K562 (cell line): ENCODE measurements at regions not wholly inside any gene's neighbourhood (a gene's known extent, or its start where the extent isn't known, plus 50 kb on each side); places are given as distances from the start of the nearest gene placed in this dataset.
"Not testable (repeated sequence)": the region's sequence is repeated elsewhere in the genome, so short reads cannot be mapped to it uniquely, and the experiment has no call there.

Experiments
- ATAC-seq: fragments of 200-7000 bp; cut with Tn5 transposase; 3 replicates; pipeline ENCODE4 v1.9.1; 2020; ENCODE audit warnings: moderate library complexity
- BruUV-seq: library from RNA; stranded (reverse); fragments of 400-500 nt; replicated peaks from 2 replicates; lab custom pipeline; 2021; lab: Mats Ljungman, UMichigan
- CTCF ChIA-PET: fragments of 300-600 bp; formaldehyde crosslinking; extraction: SDS; loops from one replicate; lab custom pipeline; 2021; ENCODE audit warnings: low intra/inter-chr PET ratio; lab: Yijun Ruan, JAX
- POLR2A ChIA-PET: fragments of 300-600, 350-650 bp; sonication (Branson Sonifier 250); formaldehyde crosslinking; extraction: SDS; loops from one replicate; lab custom pipeline; 2021; ENCODE audit warnings: antibody characterized with exemption, inconsistent platforms; lab: Yijun Ruan, JAX
- DNase-seq, 4 experiments: peaks; one replicate each; pipeline versions ENCODE4 v3.0.0 to v3.0.0-alpha.2; 2011 to 2018; ENCODE audit warnings: low spot score in 3 of 4, mixed read lengths in 3 of 4; ENCODE audit errors: extremely low read depth in 1 of 4
- FAIRE-seq: peaks from 2 replicates; lab custom pipeline; 2011; peaks lifted over from hg19 to GRCh38; lab: Jason Lieb, UNC
- H2AFZ ChIP-seq: 2 replicates; pipeline ENCODE4 v1.6.0; 2011; ENCODE audit warnings: low read depth, low read length, control low read depth, inconsistent platforms
- H3K27ac ChIP-seq: fragments of 200-600 bp; 3 replicates; pipeline ENCODE4 v1.8.0; 2011; ENCODE audit warnings: low read depth, mild to moderate bottlenecking, control low read depth, inconsistent platforms, low read length, moderate library complexity, mixed read lengths; ENCODE audit errors: extremely low read depth
- H3K27me3 ChIP-seq, 2 experiments: fragments of 300-600 bp in 1 of 2; 2 replicates in 1 of 2; 3 replicates in 1 of 2; pipeline versions ENCODE4 v1.6.0 to v1.8.0; 2011; ENCODE audit warnings: inconsistent platforms in 2 of 2, low read length in 2 of 2, mild to moderate bottlenecking in 1 of 2, mixed read lengths in 1 of 2, moderate library complexity in 1 of 2; ENCODE audit not compliant: control insufficient read depth in 2 of 2, insufficient read depth in 2 of 2
- H3K36me3 ChIP-seq: fragments of 300-600 bp; 3 replicates; pipeline ENCODE4 v1.8.0; 2011; ENCODE audit warnings: mild to moderate bottlenecking, low read length, inconsistent platforms; ENCODE audit not compliant: control insufficient read depth, insufficient read depth
- H3K4me1 ChIP-seq, 2 experiments: fragments of 200-600 bp in 1 of 2; replicated peaks in 1 of 2; 2 replicates in 1 of 2; 3 replicates in 1 of 2; pipeline versions ENCODE4 v1.5.1 to v1.8.0; 2011; ENCODE audit warnings: inconsistent platforms in 2 of 2, low read length in 2 of 2, mild to moderate bottlenecking in 1 of 2, mixed read lengths in 1 of 2, moderate library complexity in 1 of 2; ENCODE audit not compliant: control insufficient read depth in 2 of 2, insufficient read depth in 2 of 2
- H3K4me2 ChIP-seq: 2 replicates; pipeline ENCODE4 v1.6.1; 2011; ENCODE audit warnings: low read length, control low read depth, inconsistent platforms, mixed read lengths; ENCODE audit not compliant: insufficient read depth
- H3K4me3 ChIP-seq: fragments of 200-600 bp; sonication (generic), shearing (Covaris generic); 2 replicates; pipeline ENCODE4 v1.5.1; 2016; ENCODE audit warnings: control low read depth, inconsistent platforms
- H3K79me2 ChIP-seq: fragments of 200-600 bp; 3 replicates; pipeline ENCODE4 v1.8.0; 2011; ENCODE audit warnings: low read length, inconsistent platforms; ENCODE audit not compliant: control insufficient read depth, insufficient read depth
- H3K9ac ChIP-seq, 2 experiments: 2 replicates each; pipeline versions ENCODE4 v1.6.0 to v1.6.1; 2011; ENCODE audit warnings: low read depth in 2 of 2, low read length in 2 of 2, control low read depth in 1 of 2, inconsistent platforms in 1 of 2, mild to moderate bottlenecking in 1 of 2, mixed read lengths in 1 of 2; ENCODE audit not compliant: insufficient read depth in 1 of 2
- H3K9me1 ChIP-seq: one replicate; pipeline ENCODE4 v1.6.0; 2011; ENCODE audit warnings: inconsistent platforms, mild to moderate bottlenecking, low read length, moderate library complexity; ENCODE audit not compliant: control insufficient read depth, insufficient read depth
- H3K9me3 ChIP-seq: replicated peaks from 2 replicates; pipeline ENCODE4 v1.5.1; 2011; ENCODE audit warnings: low read depth, low read length, inconsistent platforms; ENCODE audit not compliant: control insufficient read depth, insufficient read depth
- H4K20me1 ChIP-seq: replicated peaks from 2 replicates; pipeline ENCODE4 v1.6.1; 2011; ENCODE audit warnings: low read length, inconsistent platforms, mixed read lengths; ENCODE audit not compliant: control insufficient read depth, insufficient read depth
- BACH1 ChIP-seq: fragments of 200-800 bp; sonication (Bioruptor generic); IDR thresholded peaks from 2 replicates; pipeline ENCODE4 v1.6.1; 2016; ENCODE audit warnings: missing genetic modification characterization, missing compliant biosample characterization
- CUX1 ChIP-seq: fragments of 200-800 bp; sonication (Bioruptor generic); IDR thresholded peaks from 2 replicates; pipeline ENCODE4 v1.6.1; 2016; ENCODE audit warnings: missing genetic modification characterization, missing compliant biosample characterization
- ETV6 ChIP-seq, 3 experiments: fragments of 150-350 bp in 1 of 3; sonication (generic) in 1 of 3; formaldehyde crosslinking in 1 of 3; IDR thresholded peaks; 2 replicates each; pipeline versions ENCODE4 v1.6.1 to v1.8.0; 2014 to 2022; ENCODE audit warnings: borderline replicate concordance in 2 of 3, low read depth in 2 of 3, antibody characterized with exemption in 1 of 3, low read length in 1 of 3, mild to moderate bottlenecking in 1 of 3, missing genetic modification reagents in 1 of 3
- HDAC3 ChIP-seq: fragments of 450-650 bp; IDR thresholded peaks from 2 replicates; pipeline ENCODE4 v1.6.1; 2018; ENCODE audit warnings: borderline replicate concordance, mild to moderate bottlenecking, moderate library complexity; ENCODE audit not compliant: partially characterized antibody
- HDGF ChIP-seq: fragments of 450-650 bp; IDR thresholded peaks from 2 replicates; pipeline ENCODE4 v1.6.1; 2016
- RBM14 ChIP-seq: fragments of 200-400 bp; formaldehyde crosslinking; IDR thresholded peaks from 2 replicates; pipeline ENCODE4 v1.6.1; 2018; ENCODE audit warnings: low read depth, mild to moderate bottlenecking, low read length, moderate library complexity, borderline replicate concordance; ENCODE audit not compliant: insufficient read depth
- SIN3A ChIP-seq, 2 experiments: fragments of 150-350 bp in 1 of 2; IDR thresholded peaks; 2 replicates each; pipeline ENCODE4 v1.6.1; 2011 to 2016; ENCODE audit warnings: borderline replicate concordance in 2 of 2, low read depth in 2 of 2, low read length in 2 of 2, mild to moderate bottlenecking in 2 of 2, moderate library complexity in 2 of 2; ENCODE audit not compliant: control insufficient read depth in 1 of 2
- SRSF3 ChIP-seq: fragments of 200-400 bp; formaldehyde crosslinking; IDR thresholded peaks from 2 replicates; pipeline ENCODE4 v1.6.1; 2016; ENCODE audit warnings: mild to moderate bottlenecking, low read length, moderate library complexity; ENCODE audit not compliant: insufficient read depth
- ZNF184 ChIP-seq: sonication (generic); formaldehyde crosslinking; IDR thresholded peaks from 2 replicates; pipeline ENCODE4 v1.5.0; 2020; ENCODE audit warnings: missing genetic modification reagents
- ZNF23 ChIP-seq: fragments of 250-450 bp; sonication (Bioruptor Pico); IDR thresholded peaks from 2 replicates; pipeline ENCODE4 v1.4.0; 2020; ENCODE audit warnings: mild to moderate bottlenecking
- ZNF3 ChIP-seq: fragments of 250-450 bp; sonication (Bioruptor Pico); IDR thresholded peaks from 2 replicates; pipeline ENCODE4 v1.5.0; 2021; ENCODE audit warnings: mild to moderate bottlenecking, moderate library complexity
- WGBS: fragments of 100-300 bp; shearing (Covaris generic); methylation state at CpG from one replicate; pipeline ENCODE4 v1.1.6; 2016; ENCODE audit warnings: low coverage, mixed read lengths; ENCODE audit not compliant: insufficient coverage; ENCODE audit errors: missing lambda C conversion rate; 5-methylcytosine and 5-hydroxymethylcytosine counted together
- in situ Hi-C: fragments of 300-500 bp; cut with MboI; formaldehyde crosslinking; loops from 4 replicates; pipeline ENCODE4 v1.15.0; 2018; ENCODE audit warnings: inconsistent platforms, mixed read lengths
- intact Hi-C: fragments of 100-400 bp; cut with micrococcal nuclease; formaldehyde crosslinking; loops from 2 replicates; pipeline ENCODE4 v1.14.2; 2022

- ATAC-seq, POLR2A ChIA-PET, H3K9me1 ChIP-seq, H3K9ac ChIP-seq, H4K20me1 ChIP-seq, in situ Hi-C loops, H2AFZ ChIP-seq, H3K4me3 ChIP-seq, H3K4me1 ChIP-seq, H3K4me2 ChIP-seq, H3K79me2 ChIP-seq, FAIRE-seq, intact Hi-C loops, H3K36me3 ChIP-seq, DNase-seq, H3K27ac ChIP-seq, H3K27me3 ChIP-seq, CTCF ChIA-PET, H3K9me3 ChIP-seq, BruUV-seq: not testable (repeated sequence)
- WGBS = 4% methylated on average over 15 of the region's 22 CpGs
Observed at GRCh38 chr6:1456816-1457215, 67.4 kb downstream of the FOXF2 start.

DNA sequence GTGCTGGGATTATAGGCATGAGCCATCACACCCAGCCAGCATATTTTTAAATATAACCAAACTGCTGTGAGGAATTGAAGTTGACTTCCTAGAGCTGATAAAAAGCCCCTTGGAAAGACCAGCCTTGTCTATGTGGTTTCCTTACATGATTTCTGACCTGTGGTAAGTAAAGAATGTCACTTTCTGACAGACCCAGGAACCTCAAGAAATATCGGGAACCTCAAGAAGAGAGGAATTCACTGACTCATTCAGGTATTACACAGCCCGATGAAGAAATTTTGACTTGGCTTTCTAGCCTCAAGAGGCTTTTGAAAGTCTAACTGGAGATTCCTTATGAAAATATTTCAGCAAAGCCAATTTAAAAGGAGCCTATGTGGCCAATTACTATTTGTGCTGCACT, 71.8 kb downstream of the FOXF2 start:
- H3K79me2 ChIP-seq = no peaks in the 10 kb centered on the region
- CTCF ChIA-PET = no interaction called here
- DNase-seq (no peak), ATAC-seq (no peak), FAIRE-seq (no peak)
- no peak overlapping the region for H3K4me2 ChIP-seq
- no peaks in the 10 kb centered on the region for H3K9me3 ChIP-seq
- H3K27me3 ChIP-seq = peaks cover 12 to 13% of the 10 kb centered on the region in 2 experiments; a peak in 4 of 5 replicates
- H3K36me3 ChIP-seq = no peaks in the 10 kb centered on the region
- 0% methylated on average over 2 of the region's 2 CpGs for WGBS
- no TSS peak for BruUV-seq
- POLR2A ChIA-PET = no interaction called here
- H2AFZ ChIP-seq = no peak overlapping the region
- no peaks in the 10 kb centered on the region for H3K4me1 ChIP-seq
- no peaks in the 10 kb centered on the region for H3K9me1 ChIP-seq
- no peak overlapping the region for H3K9ac ChIP-seq
- H3K4me3 ChIP-seq = no peak overlapping the region
- H4K20me1 ChIP-seq = no peaks in the 10 kb centered on the region
- intact Hi-C loops (no loop called here), in situ Hi-C loops (no loop called here)
- no peak overlapping the region for H3K27ac ChIP-seq
- TF ChIP-seq BACH1 (tag) (no peak), HDGF (no peak), ZNF184 (no peak), ETV6 (IDR thresholded peaks at IDR 0.05; ENCODE audit: borderline replicate concordance in 1 of 2, low read depth in 2 of 2, low read length in 1 of 2) (no peak), ETV6 (CRISPR knock-in tag; IDR thresholded peaks at IDR 0.05; ENCODE audit: borderline replicate concordance) (no peak), ZNF23 (no peak), RBM14 (no peak), SRSF3 (no peak), ZNF3 (CRISPR knock-in tag) (no peak), SIN3A (IDR thresholded peaks at IDR 0.05; ENCODE audit: borderline replicate concordance in 2 of 2, control insufficient read depth in 1 of 2, low read depth in 2 of 2, low read length in 2 of 2) (no peak), CUX1 (no peak), HDAC3 (no peak)
